T-helper 2 cell treated with Interferon-gamma antibody and Interleukin-4, amounts not matched to agents 5 μg/mL and 100 μg/mL, for 36 hours (primary cell): ENCODE measurements at regions not wholly inside any gene's neighbourhood (a gene's known extent, or its start where the extent isn't known, plus 50 kb on each side); places are given as distances from the start of the nearest gene placed in this dataset.
"Not testable (repeated sequence)": the region's sequence is repeated elsewhere in the genome, so short reads cannot be mapped to it uniquely, and the experiment has no call there.

ENCODE experiments used
- DNase-seq: peaks from one replicate; pipeline ENCODE4 v3.0.0; 2021; ENCODE audit warnings: low spot score
- H3K27ac Mint-ChIP-seq: one replicate; pipeline ENCODE4 v1.8.0; 2021; ENCODE audit warnings: mild to moderate bottlenecking, mixed read lengths
- H3K27me3 Mint-ChIP-seq: one replicate; pipeline ENCODE4 v1.8.0; 2021; ENCODE audit warnings: low read depth, mixed read lengths
- H3K36me3 Mint-ChIP-seq: one replicate; pipeline ENCODE4 v1.8.0; 2021; ENCODE audit warnings: low read depth, mixed read lengths
- H3K4me1 Mint-ChIP-seq: one replicate; pipeline ENCODE4 v1.8.0; 2021; ENCODE audit warnings: low read depth, mixed read lengths
- H3K4me3 Mint-ChIP-seq: one replicate; pipeline ENCODE4 v1.8.0; 2022; ENCODE audit warnings: mild to moderate bottlenecking, moderate library complexity, mixed read lengths
- H3K9me3 Mint-ChIP-seq: one replicate; pipeline ENCODE4 v1.8.0; 2021; ENCODE audit warnings: mixed read lengths

DNA sequence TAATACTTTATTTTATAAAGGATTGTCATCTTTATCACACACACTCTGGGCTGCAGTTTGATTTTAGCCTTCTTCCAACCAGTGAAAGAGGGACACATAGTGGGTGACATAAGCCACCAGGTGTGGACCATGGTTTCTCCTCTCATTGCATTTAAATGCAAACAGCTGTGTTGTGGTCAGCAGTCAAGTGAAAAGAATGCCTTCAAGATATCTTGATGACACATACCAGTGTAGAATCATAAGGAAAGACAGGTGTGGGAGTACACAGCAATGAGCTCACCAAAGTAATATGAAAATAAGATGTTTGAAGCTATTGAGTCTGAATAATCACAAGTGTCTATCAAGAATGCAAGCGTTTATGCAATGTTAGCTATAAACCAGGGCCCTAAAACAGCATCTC, 580.0 kb downstream of the XPNPEP1 start:
- Mint-ChIP-seq H3K4me3 (no peak overlapping the region), H3K27me3 (no peaks in the 10 kb centered on the region), H3K9me3 (peaks cover 5% of the 10 kb centered on the region), H3K4me1 (no peaks in the 10 kb centered on the region), H3K36me3 (no peaks in the 10 kb centered on the region), H3K27ac (no peak overlapping the region)
- no peak for DNase-seq

DNA sequence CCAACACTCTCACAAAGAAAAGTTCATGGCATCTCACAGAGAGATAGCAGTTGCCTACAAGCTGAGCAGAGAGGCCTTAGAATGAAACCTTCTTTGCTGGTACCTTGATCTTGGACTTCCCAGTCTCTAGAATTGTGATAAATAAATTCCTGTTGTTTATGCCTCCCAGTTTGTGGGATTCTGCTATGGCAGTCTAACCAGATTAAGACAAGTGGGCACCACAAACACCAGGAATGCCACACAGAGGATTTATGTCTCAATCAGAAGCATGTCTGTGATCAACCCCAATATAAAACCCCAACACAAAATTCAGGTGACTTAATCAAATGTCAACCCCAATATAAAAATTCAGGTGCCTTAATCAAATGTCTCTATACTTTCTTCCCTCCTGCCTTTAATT, 581.3 kb downstream of the XPNPEP1 start:
- H3K4me1 Mint-ChIP-seq: no peaks in the 10 kb centered on the region
- no peaks in the 10 kb centered on the region for H3K27me3 Mint-ChIP-seq
- no peak for DNase-seq
- no peak overlapping the region for H3K4me3 Mint-ChIP-seq
- H3K9me3 Mint-ChIP-seq: peaks cover 5% of the 10 kb centered on the region
- no peaks in the 10 kb centered on the region for H3K36me3 Mint-ChIP-seq
- H3K27ac Mint-ChIP-seq: no peak overlapping the region

DNA sequence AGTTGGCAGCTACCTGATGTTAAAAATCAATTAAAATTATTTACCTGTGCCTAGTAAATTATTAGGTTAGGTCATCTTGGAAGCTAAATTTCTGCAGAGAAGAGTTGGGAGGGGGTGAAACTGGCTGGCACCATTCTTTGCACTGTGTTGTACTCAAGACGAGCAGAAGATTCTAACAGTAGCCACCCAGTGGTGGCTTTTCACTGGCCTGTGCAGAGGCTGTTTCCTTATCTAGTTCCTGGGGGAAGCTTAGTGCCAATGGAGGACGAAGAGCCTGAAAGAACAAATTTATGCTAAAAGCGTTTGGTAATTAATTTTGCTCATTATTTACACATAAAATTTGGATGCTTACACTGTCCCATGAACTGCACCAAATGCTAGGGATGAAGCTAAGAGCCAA, 595.3 kb downstream of the XPNPEP1 start:
- no peaks in the 10 kb centered on the region for H3K36me3 Mint-ChIP-seq
- H3K9me3 Mint-ChIP-seq: peaks cover 14% of the 10 kb centered on the region
- H3K4me3 Mint-ChIP-seq: no peak overlapping the region
- H3K27ac Mint-ChIP-seq: no peak overlapping the region
- no peak for DNase-seq
- H3K4me1 Mint-ChIP-seq: no peaks in the 10 kb centered on the region
- H3K27me3 Mint-ChIP-seq: no peaks in the 10 kb centered on the region

DNA sequence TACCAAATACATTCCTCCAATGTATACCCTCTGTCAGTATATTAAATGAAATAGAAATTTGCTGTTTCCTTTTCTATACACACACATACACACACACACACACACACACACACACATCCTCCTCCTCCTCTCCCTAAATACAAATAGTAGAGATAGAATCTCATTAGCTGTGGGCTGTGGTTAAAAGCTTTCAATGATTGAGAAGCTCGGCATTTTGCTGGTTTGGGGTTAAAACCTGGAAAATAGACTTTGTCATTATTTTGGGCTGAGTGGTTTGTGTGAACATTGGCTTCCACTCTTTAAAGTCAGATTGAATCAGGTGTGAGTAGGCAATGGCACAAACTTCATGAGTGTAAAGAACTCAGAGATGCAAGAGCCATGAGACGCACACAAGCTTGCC, 596.0 kb downstream of the XPNPEP1 start:
- DNase-seq: no peak
- no peaks in the 10 kb centered on the region for H3K4me1 Mint-ChIP-seq
- no peaks in the 10 kb centered on the region for H3K36me3 Mint-ChIP-seq
- H3K27me3 Mint-ChIP-seq: no peaks in the 10 kb centered on the region
- H3K27ac Mint-ChIP-seq: no peak overlapping the region
- peaks cover 14% of the 10 kb centered on the region for H3K9me3 Mint-ChIP-seq
- H3K4me3 Mint-ChIP-seq: no peak overlapping the region

DNA sequence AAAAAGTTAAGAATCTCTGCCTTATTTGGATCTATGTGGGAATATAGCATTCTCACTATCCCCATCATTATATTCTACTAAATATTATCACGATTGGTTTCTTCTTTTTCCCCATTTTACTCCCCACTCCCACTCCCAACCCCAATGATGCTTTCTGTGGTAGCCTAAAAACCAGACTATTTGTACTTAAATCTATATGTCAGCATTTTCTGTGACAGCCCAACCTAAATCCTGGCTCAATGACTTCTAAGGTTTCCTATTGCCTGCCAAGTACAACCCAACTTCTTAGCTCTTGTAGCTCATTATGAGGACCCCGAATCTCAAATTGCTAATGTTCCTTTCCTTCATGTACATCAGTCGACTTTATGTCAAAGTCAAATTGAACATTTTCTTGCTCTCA, 598.6 kb downstream of the XPNPEP1 start:
- DNase-seq: no peak
- Mint-ChIP-seq H3K9me3 (peaks cover 10% of the 10 kb centered on the region), H3K36me3 (no peaks in the 10 kb centered on the region), H3K4me1 (no peaks in the 10 kb centered on the region), H3K4me3 (no peak overlapping the region), H3K27me3 (no peaks in the 10 kb centered on the region), H3K27ac (no peak overlapping the region)

DNA sequence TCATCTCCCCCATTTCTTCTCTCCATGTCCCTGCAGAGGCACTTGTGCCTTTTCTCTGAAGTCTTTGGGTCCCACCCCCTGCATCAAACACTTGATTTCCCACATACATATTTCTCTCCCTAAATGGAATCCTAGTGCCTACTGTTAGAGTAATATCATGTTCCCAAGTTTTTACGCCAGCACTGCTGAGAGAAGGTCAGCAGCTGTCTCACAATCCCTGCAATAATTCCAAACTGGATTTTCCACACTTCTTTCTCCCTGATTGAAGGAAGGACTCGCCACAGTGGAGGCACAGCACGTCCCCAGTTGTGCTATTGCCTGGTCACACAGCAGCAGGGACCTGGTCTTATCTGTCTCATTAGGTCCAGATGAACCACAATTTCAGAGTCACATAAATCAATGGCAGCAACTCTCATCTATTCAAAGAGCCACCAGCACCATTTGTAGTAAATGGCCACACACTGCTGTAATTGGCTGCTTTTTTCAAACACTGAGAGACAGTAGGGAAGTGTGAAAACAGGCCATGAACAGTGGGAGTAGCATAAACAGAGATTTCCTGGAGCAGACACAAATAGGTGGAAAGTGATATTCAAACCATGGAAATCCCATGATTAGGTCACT, 605.5 kb downstream of the XPNPEP1 start:
- no peak overlapping the region for H3K27ac Mint-ChIP-seq
- no peak for DNase-seq
- peaks cover 15% of the 10 kb centered on the region for H3K9me3 Mint-ChIP-seq
- no peaks in the 10 kb centered on the region for H3K27me3 Mint-ChIP-seq
- no peak overlapping the region for H3K4me3 Mint-ChIP-seq
- no peaks in the 10 kb centered on the region for H3K4me1 Mint-ChIP-seq
- no peaks in the 10 kb centered on the region for H3K36me3 Mint-ChIP-seq

DNA sequence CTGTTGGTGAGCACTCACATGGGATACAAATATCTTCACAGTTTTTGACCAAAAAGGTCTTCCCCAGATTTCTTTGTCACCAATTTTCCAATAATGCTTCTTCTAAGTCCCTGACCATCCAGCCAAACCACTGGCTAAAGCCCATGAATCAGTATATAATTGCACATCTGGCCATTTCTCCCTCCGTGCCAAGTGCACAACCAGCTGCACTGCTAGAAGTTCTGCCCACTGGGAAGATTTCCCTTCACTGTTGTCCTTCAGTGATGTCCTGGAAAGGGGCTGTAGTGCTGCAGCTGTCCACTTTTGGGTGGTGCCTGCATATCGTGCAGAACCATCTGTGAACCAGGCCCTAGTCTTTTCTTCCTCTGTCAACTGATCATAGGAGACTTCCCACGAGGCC, 609.3 kb downstream of the XPNPEP1 start:
- DNase-seq, H3K27me3 Mint-ChIP-seq, H3K27ac Mint-ChIP-seq, H3K4me1 Mint-ChIP-seq, H3K4me3 Mint-ChIP-seq, H3K36me3 Mint-ChIP-seq: not testable (repeated sequence)
- H3K9me3 Mint-ChIP-seq: peaks cover 18% of the 10 kb centered on the region

DNA sequence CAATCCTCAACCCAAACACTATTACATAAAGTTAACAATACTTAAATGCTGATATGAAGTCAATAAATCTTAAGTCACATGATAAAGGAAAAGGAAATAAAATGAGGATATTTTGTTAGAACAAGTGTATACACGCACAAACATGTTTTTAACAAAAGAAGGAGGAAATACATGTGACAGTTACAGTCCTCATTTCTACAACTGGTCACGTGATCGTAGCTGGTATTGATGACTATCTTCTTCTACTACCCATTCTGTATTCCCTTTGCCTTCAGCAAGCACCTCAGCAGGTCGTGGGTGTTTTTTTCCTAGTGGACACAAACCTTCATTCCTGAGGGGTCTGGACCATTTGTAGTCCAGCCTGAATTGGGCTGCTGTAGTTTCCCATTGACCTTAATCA, 610.8 kb downstream of the XPNPEP1 start:
- H3K36me3 Mint-ChIP-seq, H3K27ac Mint-ChIP-seq, H3K4me1 Mint-ChIP-seq, H3K27me3 Mint-ChIP-seq, H3K4me3 Mint-ChIP-seq, DNase-seq: not testable (repeated sequence)
- H3K9me3 Mint-ChIP-seq: peaks cover 18% of the 10 kb centered on the region

DNA sequence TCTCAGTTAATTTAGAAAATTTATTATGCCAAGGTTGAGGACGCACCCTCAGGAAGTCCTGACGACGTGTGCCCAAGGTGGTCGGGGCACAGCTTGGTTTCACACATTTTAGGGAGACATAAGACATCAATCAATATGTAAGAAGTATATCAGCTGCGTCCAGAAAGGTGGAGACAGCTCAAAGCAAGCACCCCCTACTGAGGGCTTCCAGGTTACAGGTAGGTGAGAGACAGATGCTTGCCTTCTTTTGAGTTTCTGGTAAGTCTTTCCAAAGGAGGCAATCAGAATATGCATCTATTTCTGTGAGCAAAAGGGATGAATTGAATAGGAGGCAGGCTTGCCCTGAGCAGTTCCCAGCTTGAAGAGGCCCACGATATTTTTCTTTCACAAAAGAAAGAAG, 614.3 kb downstream of the XPNPEP1 start:
- Mint-ChIP-seq H3K4me1 (no peaks in the 10 kb centered on the region), H3K36me3 (no peaks in the 10 kb centered on the region), H3K9me3 (peaks cover 10% of the 10 kb centered on the region), H3K27me3 (no peaks in the 10 kb centered on the region), H3K4me3 (no peak overlapping the region), H3K27ac (no peak overlapping the region)
- DNase-seq: no peak

DNA sequence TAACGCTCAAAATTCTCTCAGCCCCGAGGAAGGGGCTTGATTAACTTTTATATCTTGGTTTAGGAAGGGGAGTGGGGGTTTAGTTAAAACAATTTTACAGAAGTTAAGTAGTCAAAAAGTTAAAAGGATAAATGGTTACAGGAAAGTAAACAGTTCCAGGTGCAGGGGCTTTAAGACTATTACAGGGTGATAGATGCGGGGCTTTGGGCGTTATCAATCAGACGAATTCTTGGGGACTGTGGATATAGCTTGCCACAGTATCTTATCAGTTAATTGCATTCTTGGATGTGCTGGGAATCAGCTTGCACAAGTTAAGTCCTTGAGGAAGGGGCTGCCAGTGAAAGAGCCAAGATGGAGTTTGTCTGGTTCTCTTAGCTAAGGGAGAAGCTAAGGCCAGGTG, 616.2 kb downstream of the XPNPEP1 start:
- H3K9me3 Mint-ChIP-seq: peaks cover 15% of the 10 kb centered on the region
- not testable (repeated sequence) for H3K4me1 Mint-ChIP-seq, H3K36me3 Mint-ChIP-seq, H3K27ac Mint-ChIP-seq, H3K27me3 Mint-ChIP-seq, H3K4me3 Mint-ChIP-seq, DNase-seq

DNA sequence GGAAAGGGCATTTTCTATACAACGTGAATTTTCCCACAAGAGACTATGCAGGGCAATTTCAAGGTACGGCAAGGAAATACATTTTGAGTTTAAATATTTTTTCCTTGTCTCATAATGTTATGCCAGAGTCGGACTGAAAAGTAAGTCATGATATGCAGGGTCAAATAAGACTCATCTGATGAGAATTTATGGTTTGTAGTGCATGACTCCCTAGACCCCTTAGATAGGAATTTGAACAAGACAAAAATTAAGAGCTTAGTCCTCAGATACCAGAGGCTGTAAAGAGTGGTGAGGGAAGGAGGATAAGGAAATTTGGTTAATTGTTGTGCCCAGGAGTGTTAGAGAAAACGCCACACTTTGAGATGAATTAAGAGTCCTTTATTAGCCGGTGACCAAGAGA, 616.6 kb downstream of the XPNPEP1 start:
- Mint-ChIP-seq H3K4me3 (no peak overlapping the region), H3K9me3 (peaks cover 15% of the 10 kb centered on the region), H3K36me3 (no peaks in the 10 kb centered on the region), H3K4me1 (no peaks in the 10 kb centered on the region), H3K27me3 (no peaks in the 10 kb centered on the region), H3K27ac (no peak overlapping the region)
- DNase-seq: no peak

DNA sequence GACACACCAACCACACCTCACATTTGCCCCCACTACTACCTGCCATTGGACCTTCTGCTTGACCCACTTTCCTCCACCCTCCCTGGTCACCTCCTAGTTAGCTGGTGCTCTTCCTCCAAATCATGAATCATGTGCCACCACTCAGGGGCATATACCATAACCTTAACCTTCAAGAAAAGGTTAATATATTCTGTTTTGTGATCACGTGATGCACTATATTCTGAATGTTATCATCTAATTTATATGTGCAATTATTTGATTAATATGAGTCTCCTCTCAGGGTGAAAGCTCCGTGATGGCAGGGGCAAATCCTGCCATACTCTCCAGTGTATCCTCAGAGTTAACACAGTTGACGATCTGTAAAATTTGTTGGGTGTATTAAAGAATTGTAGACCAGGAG, 635.5 kb downstream of the XPNPEP1 start:
- Mint-ChIP-seq H3K9me3 (peaks cover 1% of the 10 kb centered on the region), H3K27ac (no peak overlapping the region), H3K36me3 (no peaks in the 10 kb centered on the region), H3K4me1 (no peaks in the 10 kb centered on the region), H3K27me3 (no peaks in the 10 kb centered on the region), H3K4me3 (no peak overlapping the region)
- DNase-seq: no peak

DNA sequence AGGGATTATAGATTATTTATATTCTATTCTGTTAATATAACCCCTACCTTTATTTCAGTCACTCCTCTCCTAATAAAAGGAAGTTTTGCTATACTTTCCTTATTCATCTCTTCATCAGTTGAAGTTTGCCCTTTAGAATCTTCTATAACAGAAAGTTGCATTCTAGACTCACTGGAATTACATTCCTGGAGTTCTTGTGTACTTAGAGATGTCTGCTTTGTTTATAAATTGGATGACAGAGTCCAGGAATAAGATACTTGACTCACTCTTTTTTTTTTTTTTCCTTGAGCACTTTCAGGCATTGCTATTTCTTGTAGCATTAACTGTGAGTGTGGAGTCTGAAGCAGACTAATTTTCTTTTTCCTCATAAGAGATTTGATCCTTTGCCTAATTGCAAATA, 640.8 kb downstream of the XPNPEP1 start:
- Mint-ChIP-seq H3K36me3 (no peaks in the 10 kb centered on the region), H3K4me1 (no peaks in the 10 kb centered on the region), H3K27ac (no peak overlapping the region), H3K9me3 (peaks cover 5% of the 10 kb centered on the region), H3K4me3 (no peak overlapping the region), H3K27me3 (no peaks in the 10 kb centered on the region)
- no peak for DNase-seq

DNA sequence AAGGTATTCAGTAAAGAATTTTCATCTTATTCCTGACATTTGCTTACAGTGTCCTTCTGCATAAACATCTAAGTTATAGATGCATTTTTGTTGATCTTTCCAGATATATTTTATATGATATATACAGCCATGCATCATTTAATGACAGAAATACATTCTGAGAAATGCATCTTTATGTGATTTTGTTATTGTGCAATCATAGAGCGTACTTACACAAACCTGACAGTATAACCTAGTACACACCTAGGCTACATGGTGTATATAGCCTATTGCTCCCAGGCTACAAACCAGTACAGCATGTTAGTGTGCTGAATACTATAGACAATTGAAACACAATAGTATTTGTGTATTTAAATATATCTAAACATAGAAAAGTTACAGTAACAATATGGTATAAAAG, 642.0 kb downstream of the XPNPEP1 start:
- Mint-ChIP-seq H3K27me3 (no peaks in the 10 kb centered on the region), H3K4me1 (no peaks in the 10 kb centered on the region), H3K9me3 (peaks cover 12% of the 10 kb centered on the region), H3K4me3 (no peak overlapping the region), H3K27ac (no peak overlapping the region), H3K36me3 (no peaks in the 10 kb centered on the region)
- no peak for DNase-seq

DNA sequence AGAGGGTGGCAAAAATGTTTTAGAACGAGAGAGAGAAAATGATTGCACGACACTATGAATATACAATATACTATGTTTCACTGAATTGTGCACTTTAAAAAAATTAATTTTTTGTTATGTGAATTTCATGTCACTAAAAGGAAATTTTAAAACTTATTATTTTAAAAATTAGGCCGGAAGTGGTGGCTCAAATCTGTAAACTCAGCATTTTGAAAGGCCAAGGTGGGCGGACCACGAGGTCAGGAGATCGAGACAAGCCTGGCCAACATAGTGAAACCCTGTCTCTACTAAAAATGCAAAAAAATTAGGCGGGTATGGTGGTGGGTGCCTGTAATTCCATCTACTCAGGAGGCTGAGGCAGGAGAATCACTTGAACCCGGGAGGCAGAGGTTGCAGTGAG, 642.5 kb downstream of the XPNPEP1 start:
- Mint-ChIP-seq H3K36me3 (no peaks in the 10 kb centered on the region), H3K9me3 (peaks cover 12% of the 10 kb centered on the region), H3K27ac (no peak overlapping the region), H3K4me1 (no peaks in the 10 kb centered on the region), H3K27me3 (no peaks in the 10 kb centered on the region), H3K4me3 (no peak overlapping the region)
- no peak for DNase-seq
